ENCODE measurements at regions not wholly inside any gene's neighbourhood (a gene's known extent, or its start where the extent isn't known, plus 50 kb on each side); places are given as distances from the start of the nearest gene placed in this dataset.

DNA sequence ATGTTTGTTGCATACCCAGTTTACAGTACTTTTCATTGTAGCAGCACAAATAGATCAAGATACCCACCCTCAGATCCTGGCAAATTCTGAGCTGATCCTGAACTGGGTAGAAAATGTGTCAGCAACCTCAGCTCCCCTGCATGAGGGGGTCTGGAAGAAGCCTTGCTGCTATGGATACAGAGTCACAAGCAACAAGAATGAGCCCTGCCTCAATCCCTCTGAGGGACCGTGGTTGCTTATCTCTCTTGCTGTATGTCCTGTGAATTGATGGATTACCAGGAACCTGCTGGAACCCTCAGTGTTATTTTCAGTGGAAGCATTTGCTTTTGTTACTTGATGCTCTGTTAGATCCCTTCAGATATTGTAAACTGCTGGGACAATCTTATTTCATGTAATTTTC lies 331.0 kb downstream of the STIM2 start:
- no peak for TF ChIP-seq CTCF (conservative IDR thresholded peaks at IDR 0.05 in 1 of 2, IDR thresholded peaks at IDR 0.05 in 1 of 2; ENCODE audit: low read depth in 1 of 2, low read length in 2 of 2)
- TF ChIP-seq EZH2 (IDR thresholded peaks at IDR 0.05; ENCODE audit: low read length, missing control alignments) = no peak

All from fibroblast of lung (primary cell).